Astrocyte of the cerebellum (primary cell): ENCODE measurements at regions not wholly inside any gene's neighbourhood (a gene's known extent, or its start where the extent isn't known, plus 50 kb on each side); places are given as distances from the start of the nearest gene placed in this dataset.

Experiments used
- DNase-seq: peaks from one replicate; pipeline ENCODE4 v3.0.0-alpha.2; 2011; ENCODE audit warnings: low read depth
- H3K4me3 ChIP-seq: 2 replicates; pipeline ENCODE4 v1.5.1; 2011; ENCODE audit warnings: mild to moderate bottlenecking, low read depth, low read length, moderate library complexity
- CTCF ChIP-seq: IDR thresholded peaks from 2 replicates; pipeline ENCODE4 v1.5.1; 2012; ENCODE audit warnings: low read length, low read depth, moderate library complexity, mild to moderate bottlenecking; ENCODE audit errors: missing control alignments
- in situ Hi-C: cut with HindIII; loops from 2 replicates; pipeline ENCODE4 v1.10.0; 2017; ENCODE audit warnings: low sequenced_read_pairs

DNA sequence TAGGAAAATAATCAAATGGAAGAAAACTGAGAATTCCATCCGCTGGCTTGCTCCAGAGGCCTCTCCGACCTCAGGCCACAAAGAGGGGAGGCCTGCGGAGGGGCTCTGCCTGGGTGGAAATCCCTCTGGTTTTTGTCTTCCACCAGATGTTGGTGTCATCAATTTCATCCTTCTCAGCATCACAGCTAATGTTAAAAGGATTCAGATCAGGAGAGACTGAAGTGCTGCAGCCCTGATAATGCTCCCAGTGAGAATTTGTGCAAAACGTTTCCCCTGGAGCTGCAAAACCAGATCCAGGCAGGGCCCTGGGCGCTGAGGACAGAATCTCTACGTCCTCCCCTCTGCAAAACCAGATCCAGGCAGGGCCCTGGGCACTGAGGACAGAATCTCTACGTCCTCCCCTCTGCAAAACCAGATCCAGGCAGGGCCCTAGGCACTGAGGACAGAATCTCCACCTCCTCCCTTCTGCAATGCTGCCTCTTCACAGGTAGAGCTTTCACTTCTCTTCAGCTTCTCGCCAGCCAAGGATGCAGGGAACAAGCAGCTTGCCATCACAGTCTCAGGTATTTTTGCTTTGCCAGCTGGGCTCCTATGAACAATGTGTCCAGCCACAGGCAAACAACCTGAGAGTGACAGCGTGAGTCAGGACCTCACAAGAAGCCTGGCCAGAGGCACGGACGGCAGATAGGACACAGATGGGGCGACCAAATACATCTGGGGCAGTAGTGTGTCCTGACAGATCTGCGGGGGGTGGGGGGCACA is 81.2 kb downstream of the TMEM18 start:
- no peak for DNase-seq
- in situ Hi-C loops = no loop called here
- no peak overlapping the region for H3K4me3 ChIP-seq
- no peak for TF ChIP-seq CTCF

DNA sequence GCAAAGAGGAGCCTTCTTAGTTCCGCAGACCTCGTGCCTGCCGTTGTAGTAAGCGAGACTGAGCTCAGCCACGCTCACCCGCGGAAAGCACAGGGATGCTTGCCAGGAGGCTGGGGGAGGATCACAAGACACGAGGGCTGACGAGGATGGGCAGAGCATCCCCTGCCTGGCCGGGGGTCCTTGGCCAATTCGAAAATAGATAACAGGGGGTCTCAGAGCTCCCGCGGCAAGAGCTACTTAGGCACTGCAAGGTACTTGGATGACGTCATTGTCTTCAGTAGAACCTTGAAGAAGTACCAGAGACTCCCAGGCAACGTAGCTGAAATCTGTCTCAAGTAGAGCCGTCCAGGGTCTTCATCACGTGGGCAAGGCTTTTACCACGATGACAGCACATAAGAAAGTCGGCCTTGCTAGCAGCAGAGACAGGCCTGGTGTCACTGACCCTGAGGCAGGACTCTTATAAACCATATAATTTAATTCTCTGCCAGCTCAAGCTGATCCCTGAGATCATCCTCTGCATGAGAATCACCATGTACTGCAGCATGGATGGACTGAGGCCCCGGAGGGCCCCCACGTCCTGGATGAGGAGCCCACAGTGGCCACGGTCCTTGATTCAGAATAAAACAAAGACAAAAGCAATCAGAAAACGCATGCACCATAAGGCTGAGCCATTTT is 81.9 kb downstream of the TMEM18 start:
- TF ChIP-seq CTCF = no peak
- no peak for DNase-seq
- in situ Hi-C loops = no loop called here
- no peak overlapping the region for H3K4me3 ChIP-seq

DNA sequence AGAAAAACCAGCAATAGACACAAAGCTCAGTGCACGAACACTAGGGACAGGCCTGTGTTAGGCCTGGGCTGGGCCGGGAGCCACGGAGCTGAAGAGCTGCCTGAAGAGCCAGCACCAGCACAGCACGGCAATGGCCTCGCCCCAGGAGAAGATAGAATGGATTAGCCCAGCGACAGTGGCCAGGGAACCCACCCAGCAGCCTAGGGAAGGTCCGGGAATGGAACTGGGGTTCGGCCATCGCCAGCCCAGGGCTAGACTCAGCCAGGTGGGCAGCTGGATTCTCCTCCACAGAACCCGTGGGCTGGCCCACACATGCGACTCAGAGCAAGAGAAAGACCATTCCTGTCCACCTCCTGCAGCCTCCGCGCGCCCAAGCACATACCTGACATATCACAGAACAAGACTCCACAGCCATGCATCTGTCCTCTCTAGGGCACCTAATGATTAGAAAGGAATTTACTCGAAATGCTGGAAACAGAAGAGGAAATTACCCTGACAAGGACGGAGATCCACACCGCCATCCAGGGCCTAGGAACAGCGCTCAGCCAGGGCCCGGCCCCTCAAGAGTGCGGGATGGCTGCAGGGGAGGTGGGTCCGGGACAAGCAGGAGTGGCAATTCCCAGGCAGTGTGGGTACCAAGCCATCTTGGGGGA is 82.8 kb downstream of the TMEM18 start:
- in situ Hi-C loops = no loop called here
- TF ChIP-seq CTCF = no peak
- H3K4me3 ChIP-seq = no peak overlapping the region
- no peak for DNase-seq

DNA sequence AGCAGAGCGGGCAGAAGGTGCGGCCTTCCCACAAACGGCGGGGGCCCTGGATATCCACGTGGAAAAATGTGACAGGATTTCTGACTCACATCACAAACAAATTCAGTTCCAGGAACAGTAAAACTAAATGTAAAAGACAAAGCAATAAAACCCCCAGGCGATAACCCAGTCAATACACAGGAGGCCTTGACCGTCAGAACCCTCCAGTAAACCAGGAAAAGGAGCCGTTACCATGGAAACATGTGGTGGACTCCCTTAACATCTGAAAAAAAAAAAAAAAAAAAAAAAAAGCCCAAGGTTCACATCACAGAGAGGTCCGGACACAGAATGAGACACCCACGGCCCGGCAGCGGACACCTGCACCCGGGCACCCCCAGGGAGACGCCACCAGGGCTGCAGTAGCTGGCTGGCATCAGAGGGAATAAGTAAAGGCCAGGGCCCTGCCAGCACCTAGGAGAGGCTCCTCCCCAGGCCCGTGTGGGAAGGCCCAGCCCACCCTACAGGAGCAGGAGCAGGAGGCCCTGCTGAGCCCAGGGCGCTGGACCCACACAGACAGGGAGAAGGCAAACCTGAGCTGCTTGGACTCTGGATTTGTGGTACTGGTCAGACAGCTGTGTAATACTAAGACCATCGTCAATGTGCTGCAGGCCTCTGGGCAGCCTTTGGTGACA is 83.7 kb downstream of the TMEM18 start:
- TF ChIP-seq CTCF = no peak
- DNase-seq = no peak
- H3K4me3 ChIP-seq = no peak overlapping the region
- in situ Hi-C loops = no loop called here

DNA sequence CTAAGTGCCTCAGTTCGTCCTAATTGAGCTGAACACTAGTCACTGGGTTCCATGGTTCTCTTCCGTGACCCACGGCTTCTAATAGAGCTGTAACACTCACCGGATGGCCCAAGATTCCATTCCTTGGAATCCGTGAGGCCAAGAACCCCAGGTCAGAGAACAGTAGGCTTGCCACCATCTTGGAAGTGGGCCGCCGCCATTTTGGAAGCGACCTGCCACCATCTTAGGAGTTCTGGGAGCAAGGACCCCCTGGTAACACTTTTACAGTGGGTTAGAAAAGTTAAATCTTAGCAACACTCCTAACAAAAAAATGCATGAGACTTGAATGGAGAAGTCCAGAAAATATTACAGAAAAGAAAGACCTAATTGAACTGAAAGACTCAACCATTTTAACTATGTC is 84.5 kb downstream of the TMEM18 start:
- no peak for DNase-seq
- in situ Hi-C loops = no loop called here
- no peak overlapping the region for H3K4me3 ChIP-seq
- TF ChIP-seq CTCF = no peak
